ENCODE measurements at regions not wholly inside any gene's neighbourhood (a gene's known extent, or its start where the extent isn't known, plus 50 kb on each side); places are given as distances from the start of the nearest gene placed in this dataset.

GRCh38 chr20:17794400-17794799 lies 94.6 kb downstream of the BANF2 start:
- no peak for DNase-seq (ENCODE audit: low spot score)

- DNase-seq (ENCODE audit: low spot score), result no peak
Observed at GRCh38 chr20:17793986-17794385, 94.2 kb downstream of the BANF2 start.

- DNase-seq (ENCODE audit: low spot score), result no peak
Observed at GRCh38 chr20:17790296-17790695, 90.5 kb downstream of the BANF2 start.

- no peak for DNase-seq (ENCODE audit: low spot score)
Observed at GRCh38 chr20:17787816-17788215, 88.0 kb downstream of the BANF2 start.

GRCh38 chr20:17786221-17786718 lies 86.5 kb downstream of the BANF2 start:
- no peak for DNase-seq (ENCODE audit: low spot score)

All from mesenteric fat pad (tissue), 1 donor.